T-helper 17 cell (primary cell): ENCODE measurements at regions not wholly inside any gene's neighbourhood (a gene's known extent, or its start where the extent isn't known, plus 50 kb on each side); places are given as distances from the start of the nearest gene placed in this dataset.

ENCODE experiments used
- ATAC-seq: fragments of 150-1000 bp; cut with Tn5 transposase; 2 replicates; pipeline ENCODE4 v1.10.0; 2021; ENCODE audit warnings: mild to moderate bottlenecking, moderate library complexity
- DNase-seq, 3 donors: peaks; one replicate each; pipeline versions ENCODE4 v3.0.0 to v3.0.0-alpha.2; 2020 to 2021
- H3K9me3 ChIP-seq: one replicate; pipeline ENCODE4 v1.7.0; 2013; ENCODE audit warnings: low read length, mild to moderate bottlenecking; ENCODE audit not compliant: control insufficient read depth, poor library complexity, severe bottlenecking
- H3K27ac Mint-ChIP-seq: one replicate; pipeline ENCODE4 v1.8.0; 2022; ENCODE audit warnings: mild to moderate bottlenecking, moderate library complexity, mixed read lengths
- H3K27me3 Mint-ChIP-seq: one replicate; pipeline ENCODE4 v1.8.0; 2022; ENCODE audit warnings: mixed read lengths
- H3K36me3 Mint-ChIP-seq: one replicate; pipeline ENCODE4 v1.8.0; 2022; ENCODE audit warnings: low read depth, mixed read lengths
- H3K4me1 Mint-ChIP-seq: one replicate; pipeline ENCODE4 v1.8.0; 2022; ENCODE audit warnings: mild to moderate bottlenecking, mixed read lengths
- H3K4me3 Mint-ChIP-seq: one replicate; pipeline ENCODE4 v1.8.0; 2022; ENCODE audit warnings: mild to moderate bottlenecking, moderate library complexity, mixed read lengths

- Mint-ChIP-seq H3K4me1 (no peaks in the 10 kb centered on the region), H3K27ac (no peak overlapping the region), H3K36me3 (no peaks in the 10 kb centered on the region), H3K4me3 (no peak overlapping the region), H3K27me3 (no peaks in the 10 kb centered on the region)
- no peak for ATAC-seq
- DNase-seq, result no peak
- no peaks in the 10 kb centered on the region for H3K9me3 ChIP-seq
Measured at GRCh38 chr6:114619621-114620200, 276.9 kb upstream of the HS3ST5 start.

- DNase-seq (no peak), ATAC-seq (no peak)
- H3K4me3 Mint-ChIP-seq, result no peak overlapping the region
- no peaks in the 10 kb centered on the region for H3K4me1 Mint-ChIP-seq
- no peaks in the 10 kb centered on the region for H3K27me3 Mint-ChIP-seq
- H3K9me3 ChIP-seq, result no peaks in the 10 kb centered on the region
- H3K27ac Mint-ChIP-seq, result no peak overlapping the region
- no peaks in the 10 kb centered on the region for H3K36me3 Mint-ChIP-seq
Measured at GRCh38 chr6:114611696-114612095, 268.9 kb upstream of the HS3ST5 start.

DNA sequence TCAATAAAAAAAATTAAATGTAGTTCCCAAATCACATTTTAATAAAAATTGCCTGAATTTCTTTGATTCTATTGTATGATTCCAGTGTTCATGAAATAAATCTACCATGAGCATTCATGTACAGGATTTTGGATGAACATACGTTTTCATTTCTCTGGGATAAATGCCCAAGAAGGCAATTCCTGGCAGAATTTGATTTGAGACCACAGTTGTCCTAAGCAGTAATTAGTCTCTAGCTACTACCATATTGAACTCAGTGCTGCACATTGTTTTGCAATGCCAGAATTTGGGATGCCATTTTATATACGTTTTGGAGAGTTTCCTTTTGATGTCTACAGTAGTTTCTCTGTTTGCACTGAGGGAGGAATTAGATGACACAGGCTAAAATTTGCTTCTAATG is 265.3 kb upstream of the HS3ST5 start:
- ATAC-seq, result no peak
- Mint-ChIP-seq H3K4me3 (no peak overlapping the region), H3K27ac (no peak overlapping the region), H3K36me3 (no peaks in the 10 kb centered on the region), H3K4me1 (no peaks in the 10 kb centered on the region), H3K27me3 (no peaks in the 10 kb centered on the region)
- no peak for DNase-seq
- H3K9me3 ChIP-seq, result no peaks in the 10 kb centered on the region

- Mint-ChIP-seq H3K36me3 (no peaks in the 10 kb centered on the region), H3K4me1 (no peaks in the 10 kb centered on the region), H3K27me3 (no peaks in the 10 kb centered on the region), H3K4me3 (no peak overlapping the region), H3K27ac (no peak overlapping the region)
- H3K9me3 ChIP-seq, result no peaks in the 10 kb centered on the region
- DNase-seq (no peak), ATAC-seq (no peak)
Measured at GRCh38 chr6:114605656-114606055, 262.8 kb upstream of the HS3ST5 start.

GRCh38 chr6:114600381-114600780 is 257.6 kb upstream of the HS3ST5 start:
- H3K27ac Mint-ChIP-seq, result no peak overlapping the region
- no peaks in the 10 kb centered on the region for H3K36me3 Mint-ChIP-seq
- H3K4me3 Mint-ChIP-seq, result no peak overlapping the region
- no peak for DNase-seq
- ATAC-seq, result no peak
- H3K9me3 ChIP-seq, result no peaks in the 10 kb centered on the region
- no peaks in the 10 kb centered on the region for H3K4me1 Mint-ChIP-seq
- H3K27me3 Mint-ChIP-seq, result no peaks in the 10 kb centered on the region

GRCh38 chr6:114595591-114595990 is 252.8 kb upstream of the HS3ST5 start:
- H3K9me3 ChIP-seq, result no peaks in the 10 kb centered on the region
- DNase-seq (no peak), ATAC-seq (no peak)
- Mint-ChIP-seq H3K4me3 (no peak overlapping the region), H3K27me3 (no peaks in the 10 kb centered on the region), H3K36me3 (no peaks in the 10 kb centered on the region), H3K27ac (no peak overlapping the region), H3K4me1 (no peaks in the 10 kb centered on the region)

DNA sequence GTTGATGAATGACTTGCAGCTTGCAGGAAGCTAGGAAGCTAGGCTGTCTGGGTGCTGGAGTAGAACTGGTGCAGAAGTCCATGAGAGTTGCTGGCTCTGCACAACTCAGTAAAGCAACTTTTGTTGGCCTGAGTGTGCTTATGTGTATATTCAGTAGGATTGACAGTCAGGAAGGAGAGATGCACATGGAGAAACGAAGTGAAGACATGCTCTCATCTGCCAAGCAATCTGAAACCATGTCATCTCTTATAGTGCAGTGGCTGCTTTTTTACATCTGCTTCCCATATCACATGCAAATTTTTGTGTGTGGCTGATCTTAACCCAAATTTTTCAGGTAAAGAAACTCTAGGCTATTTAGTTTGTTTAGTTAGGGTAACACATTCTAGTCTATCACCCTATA is 252.4 kb upstream of the HS3ST5 start:
- no peak for DNase-seq
- Mint-ChIP-seq H3K4me3 (no peak overlapping the region), H3K27me3 (no peaks in the 10 kb centered on the region), H3K27ac (no peak overlapping the region), H3K36me3 (no peaks in the 10 kb centered on the region), H3K4me1 (no peaks in the 10 kb centered on the region)
- H3K9me3 ChIP-seq, result no peaks in the 10 kb centered on the region
- no peak for ATAC-seq

DNA sequence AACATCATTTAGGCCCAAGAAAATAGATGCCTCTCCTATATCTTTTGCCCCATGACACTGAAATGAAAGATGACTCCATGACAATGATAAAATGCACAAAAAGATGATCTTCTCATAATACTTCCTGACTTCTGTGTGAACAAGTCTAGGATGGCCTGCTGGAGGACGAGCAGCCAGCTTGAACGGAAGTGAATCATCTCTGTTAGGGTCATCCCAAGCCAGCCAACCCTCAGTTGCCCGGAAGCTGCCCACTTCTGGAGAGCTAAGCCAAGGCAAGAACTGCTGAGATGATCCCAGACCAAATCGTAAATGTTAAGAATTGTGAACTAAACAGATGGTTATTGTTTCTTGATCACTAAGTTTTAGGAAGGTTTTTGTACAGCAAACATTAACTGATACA is 249.7 kb upstream of the HS3ST5 start:
- no peaks in the 10 kb centered on the region for H3K9me3 ChIP-seq
- no peaks in the 10 kb centered on the region for H3K27me3 Mint-ChIP-seq
- no peak overlapping the region for H3K4me3 Mint-ChIP-seq
- DNase-seq (no peak), ATAC-seq (no peak)
- H3K4me1 Mint-ChIP-seq, result no peaks in the 10 kb centered on the region
- no peak overlapping the region for H3K27ac Mint-ChIP-seq
- no peaks in the 10 kb centered on the region for H3K36me3 Mint-ChIP-seq

GRCh38 chr6:114588726-114589125 is 245.9 kb upstream of the HS3ST5 start:
- H3K27ac Mint-ChIP-seq, result no peak overlapping the region
- no peak for ATAC-seq

GRCh38 chr6:114586298-114586697 is 243.5 kb upstream of the HS3ST5 start:
- H3K4me3 Mint-ChIP-seq, result no peak overlapping the region
- no peaks in the 10 kb centered on the region for H3K9me3 ChIP-seq
- H3K4me1 Mint-ChIP-seq, result no peaks in the 10 kb centered on the region
- H3K27ac Mint-ChIP-seq, result no peak overlapping the region
- DNase-seq (no peak), ATAC-seq (no peak)
- no peaks in the 10 kb centered on the region for H3K36me3 Mint-ChIP-seq
- no peaks in the 10 kb centered on the region for H3K27me3 Mint-ChIP-seq

More at GRCh38 chr6:114588726-114589125, 245.9 kb upstream of the HS3ST5 start:
- Mint-ChIP-seq H3K4me3 (no peak overlapping the region), H3K27me3 (no peaks in the 10 kb centered on the region), H3K36me3 (no peaks in the 10 kb centered on the region), H3K4me1 (no peaks in the 10 kb centered on the region)
- DNase-seq, result no peak
- H3K9me3 ChIP-seq, result no peaks in the 10 kb centered on the region

DNA sequence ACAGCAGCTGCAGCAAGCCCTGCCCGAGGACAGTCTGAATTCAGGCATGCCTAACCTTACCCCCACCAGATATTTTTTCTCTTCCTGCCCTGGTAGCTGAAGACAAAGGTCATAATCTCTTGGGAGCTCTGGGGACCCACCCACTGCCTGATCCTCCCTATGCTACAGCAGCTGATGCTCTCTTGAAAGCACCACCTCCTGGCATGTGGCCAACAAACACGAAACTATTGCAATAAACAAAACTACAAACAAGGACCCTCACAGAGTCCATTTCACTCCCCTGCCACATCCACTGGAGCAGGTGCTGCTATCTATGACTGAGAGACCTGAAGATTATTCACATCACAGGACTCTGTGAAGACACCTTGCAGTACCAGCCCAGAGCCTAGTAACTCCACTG is 238.5 kb upstream of the HS3ST5 start:
- Mint-ChIP-seq H3K36me3 (no peaks in the 10 kb centered on the region), H3K4me1 (no peaks in the 10 kb centered on the region), H3K27me3 (no peaks in the 10 kb centered on the region), H3K4me3 (no peak overlapping the region), H3K27ac (no peak overlapping the region)
- H3K9me3 ChIP-seq, result no peaks in the 10 kb centered on the region
- ATAC-seq, result no peak
- DNase-seq, result no peak

- Mint-ChIP-seq H3K4me3 (no peak overlapping the region), H3K4me1 (no peaks in the 10 kb centered on the region), H3K27ac (no peak overlapping the region), H3K27me3 (no peaks in the 10 kb centered on the region), H3K36me3 (no peaks in the 10 kb centered on the region)
- H3K9me3 ChIP-seq, result no peaks in the 10 kb centered on the region
- DNase-seq, result no peak
- ATAC-seq, result no peak
Measured at GRCh38 chr6:114580882-114581281, 238.1 kb upstream of the HS3ST5 start.

GRCh38 chr6:114579486-114579885 is 236.7 kb upstream of the HS3ST5 start:
- H3K27me3 Mint-ChIP-seq, result no peaks in the 10 kb centered on the region
- H3K9me3 ChIP-seq, result no peaks in the 10 kb centered on the region
- no peak for DNase-seq
- no peaks in the 10 kb centered on the region for H3K4me1 Mint-ChIP-seq
- H3K4me3 Mint-ChIP-seq, result no peak overlapping the region
- no peak for ATAC-seq
- no peak overlapping the region for H3K27ac Mint-ChIP-seq
- H3K36me3 Mint-ChIP-seq, result no peaks in the 10 kb centered on the region

GRCh38 chr6:114577109-114577508 is 234.3 kb upstream of the HS3ST5 start:
- Mint-ChIP-seq H3K27me3 (no peaks in the 10 kb centered on the region), H3K27ac (no peak overlapping the region), H3K4me3 (no peak overlapping the region), H3K4me1 (no peaks in the 10 kb centered on the region), H3K36me3 (no peaks in the 10 kb centered on the region)
- H3K9me3 ChIP-seq, result no peaks in the 10 kb centered on the region
- ATAC-seq, result no peak
- no peak for DNase-seq
